H1 (cell line): ENCODE measurements at regions not wholly inside any gene's neighbourhood (a gene's known extent, or its start where the extent isn't known, plus 50 kb on each side); places are given as distances from the start of the nearest gene placed in this dataset.

Source experiments
- CTCF ChIA-PET: fragments of 300-600 bp; sonication (Branson Sonifier 250); formaldehyde crosslinking; loops from one replicate; lab custom pipeline; 2021; ENCODE audit not compliant: partially characterized antibody; lab: Charles Lee
- POLR2A ChIA-PET: fragments of 300-600 bp; sonication (Branson Sonifier 250); formaldehyde crosslinking; loops from one replicate; lab custom pipeline; 2021; ENCODE audit warnings: inconsistent platforms; ENCODE audit not compliant: partially characterized antibody; lab: Charles Lee
- DNase-seq, 2 experiments: peaks; one replicate each; pipeline versions ENCODE4 v3.0.0 to v3.0.0-alpha.2; 2010 to 2022; ENCODE audit warnings: low spot score in 2 of 2, low read depth in 1 of 2, mixed read lengths in 1 of 2
- FAIRE-seq: peaks from 2 replicates; lab custom pipeline; 2011; peaks lifted over from hg19 to GRCh38; lab: Jason Lieb, UNC
- H2AFZ ChIP-seq: 2 replicates; pipeline ENCODE4 v1.8.1; 2012; ENCODE audit warnings: low read length, inconsistent platforms
- H2AK5ac ChIP-seq: 2 replicates; pipeline ENCODE4 v1.6.1; 2013; ENCODE audit warnings: low read depth, low read length
- H2BK120ac ChIP-seq: replicated peaks from 2 replicates; pipeline ENCODE3; 2013; ENCODE audit warnings: low read depth, low read length, inconsistent platforms
- H2BK12ac ChIP-seq: 2 replicates; pipeline ENCODE4 v1.6.1; 2013; ENCODE audit warnings: low read depth, low read length
- H2BK15ac ChIP-seq: 2 replicates; pipeline ENCODE4 v1.6.1; 2013; ENCODE audit warnings: low read length
- H2BK20ac ChIP-seq: 2 replicates; pipeline ENCODE4 v1.6.1; 2013; ENCODE audit warnings: low read length
- H2BK5ac ChIP-seq: 2 replicates; pipeline ENCODE4 v1.6.1; 2013; ENCODE audit warnings: low read depth, low read length
- H3K14ac ChIP-seq: 2 replicates; pipeline ENCODE4 v1.6.1; 2013; ENCODE audit warnings: inconsistent platforms; ENCODE audit not compliant: insufficient read length
- H3K18ac ChIP-seq: 2 replicates; pipeline ENCODE4 v1.6.1; 2013; ENCODE audit warnings: low read length; ENCODE audit errors: extremely low read depth
- H3K23ac ChIP-seq: 2 replicates; pipeline ENCODE4 v1.6.1; 2013; ENCODE audit warnings: inconsistent platforms; ENCODE audit not compliant: insufficient read length
- H3K23me2 ChIP-seq: 2 replicates; pipeline ENCODE4 v1.6.1; 2013; ENCODE audit warnings: low read depth, low read length
- H3K27ac ChIP-seq: 2 replicates; pipeline ENCODE4 v1.6.1; 2011; ENCODE audit warnings: low read depth, low read length, inconsistent platforms
- H3K27me3 ChIP-seq, 4 experiments: replicated peaks in 1 of 4; 1 replicate in 1 of 4; 2 replicates in 3 of 4; pipeline versions ENCODE4 v1.6.1 to v1.8.1; 2011 to 2013; ENCODE audit warnings: low read length in 3 of 4, mild to moderate bottlenecking in 3 of 4, inconsistent platforms in 2 of 4, mixed read lengths in 2 of 4, moderate library complexity in 1 of 4; ENCODE audit not compliant: control insufficient read depth in 3 of 4, insufficient read depth in 3 of 4; ENCODE audit errors: extremely low read depth in 1 of 4
- H3K36me3 ChIP-seq, 4 experiments: 2 replicates each; pipeline versions ENCODE4 v1.6.1 to v1.8.1; 2011 to 2013; ENCODE audit warnings: mild to moderate bottlenecking in 4 of 4, low read length in 3 of 4, moderate library complexity in 2 of 4, control low read depth in 1 of 4, inconsistent platforms in 1 of 4; ENCODE audit not compliant: insufficient read depth in 4 of 4, control insufficient read depth in 2 of 4
- H3K4ac ChIP-seq: replicated peaks from 2 replicates; pipeline ENCODE3; 2013; ENCODE audit warnings: low read length, low read depth, mixed read lengths, inconsistent platforms; ENCODE audit not compliant: insufficient read length
- H3K4me1 ChIP-seq, 4 experiments: replicated peaks in 1 of 4; 1 replicate in 1 of 4; 2 replicates in 3 of 4; pipeline versions ENCODE4 v1.6.1 to v1.8.1; 2011 to 2013; ENCODE audit warnings: low read length in 3 of 4, inconsistent platforms in 2 of 4, mixed read lengths in 1 of 4; ENCODE audit not compliant: insufficient read depth in 4 of 4, control insufficient read depth in 3 of 4
- H3K4me2 ChIP-seq, 2 experiments: 2 replicates each; pipeline versions ENCODE4 v1.6.1 to v1.8.1; 2011 to 2013; ENCODE audit warnings: low read depth in 2 of 2, low read length in 2 of 2, control low read depth in 1 of 2, inconsistent platforms in 1 of 2, mild to moderate bottlenecking in 1 of 2; ENCODE audit not compliant: insufficient read depth in 1 of 2
- H3K4me3 ChIP-seq, 4 experiments: fragments of 200-600, 300-600 bp in 1 of 4; sonication (generic), shearing (Covaris generic), sonication (Bioruptor Twin) in 1 of 4; 2 replicates each; pipeline versions ENCODE4 v1.5.1 to v1.8.1; 2011 to 2016; ENCODE audit warnings: low read length in 4 of 4, low read depth in 3 of 4, control low read depth in 2 of 4, inconsistent platforms in 2 of 4, mild to moderate bottlenecking in 2 of 4, mixed read lengths in 1 of 4, moderate library complexity in 1 of 4; ENCODE audit not compliant: insufficient read depth in 2 of 4; ENCODE audit errors: extremely low read depth in 1 of 4
- H3K56ac ChIP-seq: replicated peaks from 2 replicates; pipeline ENCODE3; 2013; ENCODE audit warnings: low read depth, mild to moderate bottlenecking, mixed read lengths, low read length, inconsistent platforms; ENCODE audit not compliant: insufficient read length
- H3K79me1 ChIP-seq: 2 replicates; pipeline ENCODE4 v1.6.1; 2013; ENCODE audit warnings: low read depth, low read length, control low read depth
- H3K79me2 ChIP-seq, 2 experiments: 2 replicates each; pipeline versions ENCODE4 v1.6.1 to v1.8.1; 2012 to 2013; ENCODE audit warnings: low read length in 2 of 2, mild to moderate bottlenecking in 2 of 2, inconsistent platforms in 1 of 2; ENCODE audit not compliant: insufficient read depth in 2 of 2, control insufficient read depth in 1 of 2
- H3K9ac ChIP-seq, 4 experiments: replicated peaks in 1 of 4; 1 replicate in 1 of 4; 2 replicates in 3 of 4; pipeline versions ENCODE4 v1.6.1 to v1.8.1; 2011 to 2013; ENCODE audit warnings: low read depth in 3 of 4, low read length in 3 of 4, control low read depth in 2 of 4, mild to moderate bottlenecking in 2 of 4, moderate library complexity in 2 of 4, inconsistent platforms in 1 of 4; ENCODE audit errors: extremely low read depth in 1 of 4
- H3K9me3 ChIP-seq, 2 experiments: 2 replicates each; pipeline versions ENCODE4 v1.6.1 to v1.8.1; 2012 to 2013; ENCODE audit warnings: mild to moderate bottlenecking in 2 of 2, moderate library complexity in 2 of 2, control low read depth in 1 of 2, inconsistent platforms in 1 of 2, low read depth in 1 of 2, low read length in 1 of 2, mixed read lengths in 1 of 2; ENCODE audit not compliant: insufficient read depth in 2 of 2
- H4K20me1 ChIP-seq, 2 experiments: replicated peaks in 1 of 2; 2 replicates each; pipeline versions ENCODE3 to v1.8.1; 2011 to 2013; ENCODE audit warnings: inconsistent platforms in 2 of 2, low read length in 2 of 2, mild to moderate bottlenecking in 1 of 2; ENCODE audit not compliant: insufficient read depth in 2 of 2, control insufficient read depth in 1 of 2
- H4K5ac ChIP-seq: 2 replicates; pipeline ENCODE4 v1.6.1; 2013; ENCODE audit warnings: low read length, low read depth, mixed read lengths, inconsistent platforms; ENCODE audit not compliant: insufficient read length
- H4K8ac ChIP-seq: 2 replicates; pipeline ENCODE4 v1.8.0; 2013; ENCODE audit warnings: mild to moderate bottlenecking, moderate library complexity, low read length, inconsistent platforms; ENCODE audit not compliant: insufficient read depth; ENCODE audit errors: extremely low read depth
- H4K91ac ChIP-seq: replicated peaks from 2 replicates; pipeline ENCODE3; 2013; ENCODE audit warnings: low read length, mixed read lengths, inconsistent platforms; ENCODE audit not compliant: insufficient read length
- KDM1A ChIP-seq: fragments of 200-600, 300-600 bp; sonication (generic); IDR thresholded peaks from 2 replicates; pipeline ENCODE4 v1.7.1; 2016; ENCODE audit warnings: mild to moderate bottlenecking, low read length, borderline replicate concordance
- KDM5A ChIP-seq: fragments of 200-600 bp; IDR thresholded peaks from 2 replicates; pipeline ENCODE4 v1.7.1; 2012; ENCODE audit warnings: mild to moderate bottlenecking, low read length, inconsistent platforms, mixed read lengths
- MAFK ChIP-seq: IDR thresholded peaks from 2 replicates; pipeline ENCODE4 v1.6.1; 2012; ENCODE audit warnings: low read depth, mild to moderate bottlenecking, improper control_type of control experiment, low read length
- RBBP5 ChIP-seq: IDR thresholded peaks from 2 replicates; pipeline ENCODE4 v1.7.1; 2012; ENCODE audit warnings: low read depth, mild to moderate bottlenecking, inconsistent platforms, low read length, moderate library complexity, borderline replicate concordance
- SP1 ChIP-seq: IDR thresholded peaks from 2 replicates; pipeline ENCODE4 v1.6.1; 2011; ENCODE audit warnings: low read depth, low read length
- SP2 ChIP-seq: IDR thresholded peaks from 2 replicates; pipeline ENCODE4 v1.6.1; 2012; ENCODE audit warnings: mild to moderate bottlenecking, low read length, inconsistent platforms
- TBP ChIP-seq: IDR thresholded peaks from 2 replicates; pipeline ENCODE4 v1.6.1; 2011; ENCODE audit warnings: low read depth, low read length, improper control_type of control experiment
- WGBS, 2 experiments: shearing (Covaris generic) in 1 of 2; methylation state at CpG; one replicate each; pipeline versions ENCODE4 v1.1.6 to v1.1.7; 2013 to 2015; ENCODE audit warnings: low lambda C conversion rate in 2 of 2, mixed read lengths in 2 of 2, inconsistent platforms in 1 of 2, low coverage in 1 of 2, missing lambda C conversion rate in 1 of 2; ENCODE audit not compliant: insufficient replicate concordance in 2 of 2, insufficient coverage in 1 of 2, insufficient read length in 1 of 2; ENCODE audit errors: extremely low coverage in 1 of 2, missing lambda C conversion rate in 1 of 2; 5-methylcytosine and 5-hydroxymethylcytosine counted together
- TF ChIP-seq, protein P1 (sequence below): IDR thresholded peaks from 2 replicates; pipeline ENCODE4 v1.6.1; 2011; ENCODE audit warnings: low read depth, mild to moderate bottlenecking, low read length; ENCODE audit not compliant: insufficient read depth
- TF ChIP-seq, protein P2 (sequence below): IDR thresholded peaks from 2 replicates; pipeline ENCODE4 v1.6.1; 2012; ENCODE audit warnings: low read length, inconsistent platforms
- TF ChIP-seq, protein P3 (sequence below): IDR thresholded peaks from 2 replicates; pipeline ENCODE4 v1.6.1; 2012; ENCODE audit warnings: inconsistent platforms

GRCh38 chr18:22114526-22115321 is 54.7 kb upstream of the GATA6 start:
- H2AFZ ChIP-seq = no peak overlapping the region
- no peak for DNase-seq
- H4K20me1 ChIP-seq = no peaks in the 10 kb centered on the region
- no peaks in the 10 kb centered on the region for H3K79me2 ChIP-seq
- H4K91ac ChIP-seq = no peak overlapping the region
- WGBS, 2 experiments = 89% methylated on average over 6 of the region's 7 CpGs; no CpG with 5 or more reads in 1 of the 2 experiments
- no peak overlapping the region for H4K8ac ChIP-seq
- H2BK5ac ChIP-seq = no peak overlapping the region
- no peaks in the 10 kb centered on the region for H3K36me3 ChIP-seq
- H3K79me1 ChIP-seq = no peaks in the 10 kb centered on the region
- no peak overlapping the region for H3K4me3 ChIP-seq
- no peak overlapping the region for H3K9ac ChIP-seq
- CTCF ChIA-PET = interaction anchor here (0.6 to 2.4 kb wide), 4 partner anchors 10 to 661 kb away, joined by 3 to 7 read pairs (median 4); no protein-coding TSS in a partner anchor
- no peak overlapping the region for H3K4me2 ChIP-seq
- no peak overlapping the region for H3K23ac ChIP-seq
- H3K27me3 ChIP-seq = no peaks in the 10 kb centered on the region
- no peak overlapping the region for H4K5ac ChIP-seq
- FAIRE-seq = no peak
- H2BK20ac ChIP-seq = no peak overlapping the region
- POLR2A ChIA-PET = no interaction called here
- no peak overlapping the region for H3K14ac ChIP-seq
- no peak overlapping the region for H2BK120ac ChIP-seq
- H3K4me1 ChIP-seq = peaks cover 0 to 3% (median 0%) of the 10 kb centered on the region in 4 experiments; a peak in 1 of 7 replicates
- no peaks in the 10 kb centered on the region for H3K23me2 ChIP-seq
- H2BK12ac ChIP-seq = no peak overlapping the region
- no peak overlapping the region for H3K56ac ChIP-seq
- H3K9me3 ChIP-seq = no peaks in the 10 kb centered on the region
- no peak overlapping the region for H2AK5ac ChIP-seq
- no peak overlapping the region for H3K4ac ChIP-seq
- H3K27ac ChIP-seq = no peak overlapping the region
- H3K18ac ChIP-seq = no peak overlapping the region
- no peak overlapping the region for H2BK15ac ChIP-seq
- TF ChIP-seq RBBP5 (no peak), SP2 (no peak), KDM1A (no peak), MAFK (no peak), KDM5A (no peak), TBP (no peak), SP1 (no peak)
- TF ChIP-seq, protein P1, sequence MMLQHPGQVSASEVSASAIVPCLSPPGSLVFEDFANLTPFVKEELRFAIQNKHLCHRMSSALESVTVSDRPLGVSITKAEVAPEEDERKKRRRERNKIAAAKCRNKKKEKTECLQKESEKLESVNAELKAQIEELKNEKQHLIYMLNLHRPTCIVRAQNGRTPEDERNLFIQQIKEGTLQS = no peak
- TF ChIP-seq, protein P2, sequence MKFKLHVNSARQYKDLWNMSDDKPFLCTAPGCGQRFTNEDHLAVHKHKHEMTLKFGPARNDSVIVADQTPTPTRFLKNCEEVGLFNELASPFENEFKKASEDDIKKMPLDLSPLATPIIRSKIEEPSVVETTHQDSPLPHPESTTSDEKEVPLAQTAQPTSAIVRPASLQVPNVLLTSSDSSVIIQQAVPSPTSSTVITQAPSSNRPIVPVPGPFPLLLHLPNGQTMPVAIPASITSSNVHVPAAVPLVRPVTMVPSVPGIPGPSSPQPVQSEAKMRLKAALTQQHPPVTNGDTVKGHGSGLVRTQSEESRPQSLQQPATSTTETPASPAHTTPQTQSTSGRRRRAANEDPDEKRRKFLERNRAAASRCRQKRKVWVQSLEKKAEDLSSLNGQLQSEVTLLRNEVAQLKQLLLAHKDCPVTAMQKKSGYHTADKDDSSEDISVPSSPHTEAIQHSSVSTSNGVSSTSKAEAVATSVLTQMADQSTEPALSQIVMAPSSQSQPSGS = no peak
- TF ChIP-seq, protein P3, sequence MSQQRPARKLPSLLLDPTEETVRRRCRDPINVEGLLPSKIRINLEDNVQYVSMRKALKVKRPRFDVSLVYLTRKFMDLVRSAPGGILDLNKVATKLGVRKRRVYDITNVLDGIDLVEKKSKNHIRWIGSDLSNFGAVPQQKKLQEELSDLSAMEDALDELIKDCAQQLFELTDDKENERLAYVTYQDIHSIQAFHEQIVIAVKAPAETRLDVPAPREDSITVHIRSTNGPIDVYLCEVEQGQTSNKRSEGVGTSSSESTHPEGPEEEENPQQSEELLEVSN = no peak
